DMS 273 (cell line): ENCODE measurements at regions not wholly inside any gene's neighbourhood (a gene's known extent, or its start where the extent isn't known, plus 50 kb on each side); places are given as distances from the start of the nearest gene placed in this dataset.
"Not testable (repeated sequence)": the region's sequence is repeated elsewhere in the genome, so short reads cannot be mapped to it uniquely, and the experiment has no call there.

ENCODE experiments used
- DNase-seq: peaks from one replicate; lab custom pipeline; 2025; ENCODE audit not compliant: unreplicated experiment; lab: John Stamatoyannopoulos, UW

DNA sequence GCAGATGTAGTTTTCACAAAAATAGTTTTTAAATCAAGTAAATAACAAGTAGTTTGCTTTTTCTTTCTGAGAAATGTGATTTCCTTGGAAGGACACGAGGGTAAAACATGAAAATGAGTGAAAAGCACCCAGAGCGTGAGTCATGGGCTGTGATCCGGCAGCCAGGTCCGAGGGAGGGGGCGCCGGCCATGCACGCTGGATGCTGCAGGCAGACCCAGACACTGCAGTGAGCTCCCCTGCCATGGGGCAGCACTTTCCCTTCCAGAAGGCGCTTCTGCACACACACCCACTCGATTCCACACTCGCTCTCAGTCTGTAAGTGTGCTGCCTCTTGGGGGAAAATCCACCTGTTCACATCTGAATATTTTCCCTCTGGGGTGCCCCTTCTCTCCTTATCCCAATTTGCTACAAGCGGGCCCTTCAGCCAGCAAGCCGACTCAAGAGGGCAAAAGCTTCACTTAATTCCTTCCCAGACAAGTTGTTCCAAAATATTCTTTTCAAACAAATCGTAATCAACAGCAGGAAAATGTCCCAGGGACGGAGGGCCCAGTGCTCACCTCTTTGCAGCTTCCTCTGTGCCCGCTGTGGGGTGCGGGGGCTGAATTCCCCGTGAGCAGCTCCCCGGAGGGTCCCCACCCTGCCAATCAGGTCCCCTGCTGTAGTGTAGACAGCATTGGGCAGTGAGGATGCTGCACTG is 87.0 kb upstream of the ID2 start:
- no peak for DNase-seq

DNA sequence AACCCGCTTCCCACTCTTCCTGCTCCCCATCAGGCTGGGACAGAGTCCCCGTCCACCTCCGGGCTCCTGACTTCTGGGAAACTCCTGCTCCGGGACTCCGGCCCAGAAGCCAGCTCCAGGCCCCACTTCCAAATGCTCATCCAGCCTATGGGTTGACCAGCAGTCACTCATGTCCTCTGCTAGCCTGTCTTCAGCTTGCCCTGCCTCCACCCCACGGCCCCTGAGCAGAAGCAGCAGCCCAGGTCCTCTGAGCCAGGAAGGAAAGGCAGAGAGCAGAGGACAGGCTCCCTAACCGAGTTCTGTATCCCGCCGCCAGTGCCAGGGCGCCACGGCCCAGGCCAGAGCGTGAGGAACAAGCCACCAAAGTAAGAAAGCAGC is 86.4 kb upstream of the ID2 start:
- DNase-seq: no peak

DNA sequence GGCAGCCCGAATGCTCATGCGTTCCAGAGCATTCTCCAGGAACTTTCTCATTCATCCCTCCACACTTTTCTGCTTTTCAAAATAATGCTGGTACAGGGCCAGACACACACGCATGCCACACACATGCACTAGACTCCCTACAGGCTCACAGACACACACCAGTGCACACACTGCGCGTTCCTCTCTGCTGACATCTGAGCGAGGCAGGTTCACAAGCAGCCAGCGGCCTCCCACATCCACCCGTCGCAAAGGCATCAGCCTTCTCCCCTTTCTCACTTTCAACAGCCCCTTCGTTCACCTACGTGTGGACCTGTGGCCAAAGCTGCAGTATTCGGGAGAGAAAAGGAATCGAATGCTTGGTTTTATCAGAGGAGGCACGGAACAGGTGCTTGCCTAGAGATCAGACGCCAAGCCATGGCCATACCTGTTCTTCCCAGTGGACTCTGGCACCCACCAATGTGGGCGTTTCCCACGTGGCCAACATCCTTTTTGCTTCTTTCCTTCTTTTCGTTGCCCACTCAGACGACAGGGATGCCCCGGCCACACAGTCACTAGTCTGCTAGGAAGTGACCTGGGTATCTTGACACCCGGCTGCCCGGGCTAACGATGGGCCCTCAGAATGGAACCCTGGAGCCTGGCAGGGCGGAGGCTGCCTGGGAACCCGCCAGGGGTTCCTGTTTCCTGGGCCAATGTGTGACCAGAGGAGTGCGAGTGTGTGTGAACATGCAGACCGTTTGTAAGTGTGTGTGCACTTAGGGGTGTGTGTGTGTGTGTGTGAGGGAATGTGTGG is 85.8 kb upstream of the ID2 start:
- no peak for DNase-seq

DNA sequence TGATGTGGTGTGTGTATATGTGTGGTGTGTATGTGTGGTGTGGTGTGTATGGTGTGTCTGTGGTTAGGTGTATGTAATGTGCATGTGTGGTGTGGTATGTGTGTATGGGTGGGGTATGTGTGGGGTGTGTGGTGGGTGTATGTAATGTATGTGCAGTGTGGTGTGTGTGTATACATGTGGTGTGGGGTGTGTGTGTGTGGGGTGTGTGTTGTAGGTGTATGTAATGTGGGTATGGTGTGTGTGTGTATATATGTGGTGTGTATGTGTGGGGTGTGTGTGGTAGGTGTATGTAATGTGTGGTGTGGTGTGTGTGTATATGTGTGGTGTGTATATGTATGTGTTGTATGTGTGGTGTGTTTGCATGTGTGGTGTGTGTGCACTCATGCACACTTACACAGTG is 84.8 kb upstream of the ID2 start:
- DNase-seq: no peak

DNA sequence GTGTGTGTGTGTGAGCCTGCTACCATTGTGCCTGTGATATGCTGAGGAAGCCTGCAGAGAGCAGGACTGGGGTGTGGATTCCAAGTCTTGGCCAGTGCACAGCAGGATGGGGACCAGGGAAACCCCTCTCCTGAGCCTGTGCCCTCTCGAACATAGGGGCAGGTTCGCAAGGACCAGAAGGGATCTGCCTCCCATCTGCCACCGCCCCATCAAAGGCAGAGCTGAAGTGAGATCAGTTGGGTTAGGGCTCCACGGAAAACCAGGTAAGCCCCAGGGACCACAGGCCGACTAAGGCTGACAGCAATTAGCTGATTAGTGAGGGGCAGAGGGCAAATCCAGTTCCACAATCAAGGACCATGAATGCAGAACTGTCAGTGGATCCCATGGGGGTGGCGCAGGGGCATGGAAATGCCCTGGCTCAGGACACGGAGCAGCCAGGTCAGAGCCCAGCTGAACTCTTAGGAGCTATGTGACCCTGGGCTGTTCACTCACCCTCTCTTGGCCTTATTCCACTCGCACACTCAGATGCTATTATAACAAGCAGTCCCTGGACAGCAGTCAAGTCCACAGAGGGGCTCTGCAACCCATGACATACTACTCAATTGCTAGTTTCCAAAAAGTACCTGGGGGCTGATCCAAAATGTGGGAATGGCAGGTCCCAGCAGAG is 84.2 kb upstream of the ID2 start:
- DNase-seq: no peak

DNA sequence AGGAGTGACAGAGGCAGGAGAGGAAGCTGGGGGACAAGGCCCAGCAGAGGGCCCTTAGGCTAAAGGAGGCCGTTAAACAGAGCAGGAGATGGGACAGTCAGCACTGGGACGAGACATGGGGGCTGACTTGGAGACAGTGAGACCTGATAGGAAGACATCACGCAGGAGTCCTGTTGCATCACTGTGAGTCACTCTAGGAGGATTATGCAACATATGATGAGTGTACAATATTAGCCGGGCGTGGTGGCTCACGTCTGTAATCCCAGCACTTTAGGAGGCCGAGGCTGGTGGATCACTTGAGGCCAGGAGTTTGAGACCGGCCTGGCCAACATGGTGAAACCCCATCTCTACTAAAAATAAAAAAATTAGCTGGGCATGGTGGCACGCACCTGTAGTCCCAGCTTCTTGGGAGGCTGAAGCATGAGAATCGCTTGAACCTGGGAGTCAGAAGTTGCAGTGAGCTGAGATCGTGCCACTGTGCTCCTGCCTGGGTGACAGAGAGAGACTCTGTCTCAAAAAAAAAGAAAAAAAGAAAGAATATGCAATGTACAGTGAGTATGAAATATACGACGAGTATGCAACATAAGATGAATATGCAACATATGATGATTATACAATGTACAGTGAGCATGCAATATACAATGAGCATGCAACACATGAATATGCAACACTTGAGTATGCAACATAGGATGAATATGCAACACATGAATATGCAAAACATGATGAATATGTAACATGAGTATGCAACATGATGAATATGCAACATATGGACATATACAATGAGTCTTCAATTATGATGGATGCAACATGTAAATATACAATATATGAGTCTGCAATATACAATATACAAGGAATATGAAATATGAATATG is 83.3 kb upstream of the ID2 start:
- no peak for DNase-seq

DNA sequence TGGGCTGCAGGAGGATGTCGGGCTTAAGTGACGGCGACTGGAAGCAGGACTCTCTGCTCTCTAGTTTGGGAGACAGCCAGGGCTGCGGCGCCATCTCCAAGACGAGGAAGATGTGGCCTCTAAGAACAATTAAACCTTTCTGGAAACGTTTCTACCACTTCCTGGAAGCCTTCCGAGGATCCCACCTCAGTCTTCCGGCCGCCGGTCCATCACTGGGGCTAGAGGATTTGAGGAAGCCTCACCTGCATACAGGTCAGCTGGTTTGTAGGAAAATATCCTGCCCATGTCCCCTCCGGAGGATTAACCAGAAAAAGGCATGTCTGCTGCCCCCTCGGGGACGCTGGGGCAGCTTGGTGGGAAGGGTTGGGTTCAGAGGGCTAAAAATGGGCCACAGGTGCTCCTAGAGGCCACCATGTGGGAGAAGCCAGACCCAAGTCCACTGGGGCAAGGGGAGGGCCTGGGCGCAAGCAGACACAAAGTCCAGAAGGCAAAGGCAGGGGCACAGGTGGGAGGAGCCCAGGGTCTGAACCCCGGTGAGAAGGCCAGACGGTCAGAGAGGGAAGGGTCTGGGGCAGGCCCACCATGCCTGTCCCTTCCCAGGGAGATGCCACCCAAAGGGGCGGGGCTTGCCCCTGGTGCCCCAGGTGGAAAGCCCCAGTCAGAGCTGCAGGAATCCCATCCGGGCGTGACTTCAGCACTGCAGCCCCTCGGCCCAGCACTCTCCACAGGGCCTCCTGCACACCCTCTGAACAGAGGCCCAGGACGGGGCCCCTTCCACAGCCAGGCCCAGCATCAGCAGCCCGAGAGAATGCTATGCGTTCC is 82.2 kb upstream of the ID2 start:
- DNase-seq: no peak

DNA sequence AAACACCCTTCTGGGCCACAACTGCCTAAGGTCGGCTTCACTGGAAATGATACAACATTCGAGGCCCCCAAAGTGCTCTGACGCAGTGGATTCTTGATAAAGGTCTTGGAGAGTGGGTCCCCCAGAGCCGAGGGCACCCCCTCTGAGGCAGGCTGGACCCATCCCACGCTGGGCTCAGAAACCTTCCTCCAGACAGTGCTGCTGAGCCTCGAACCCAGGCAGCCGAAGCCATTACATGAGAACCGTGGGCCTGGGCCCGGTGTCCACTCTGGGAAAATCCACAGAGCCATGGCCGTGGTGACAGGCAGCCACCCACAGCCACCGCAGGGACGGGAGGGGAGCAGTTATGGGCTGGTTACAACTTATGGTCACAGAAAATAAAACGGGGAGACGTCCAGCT is 81.4 kb upstream of the ID2 start:
- DNase-seq: no peak

DNA sequence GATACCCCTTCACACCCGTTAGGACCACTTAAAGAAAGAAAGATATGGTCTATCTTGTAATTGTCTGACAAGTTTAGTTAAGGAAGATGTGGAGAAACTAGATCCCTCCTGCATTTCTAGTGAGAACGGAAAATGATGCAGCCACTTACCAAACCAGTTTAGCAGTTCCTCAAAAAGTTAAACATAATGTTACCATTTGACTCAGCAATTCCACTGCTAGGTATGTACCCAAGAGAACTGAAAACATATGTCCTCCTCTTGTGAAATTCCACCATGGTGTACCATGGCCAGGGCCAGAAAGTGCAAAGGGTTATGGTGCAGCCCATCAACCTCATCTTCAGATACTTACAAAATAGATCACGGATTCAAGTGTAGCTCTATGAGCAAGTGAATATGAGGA is 79.0 kb upstream of the ID2 start:
- DNase-seq: no peak

DNA sequence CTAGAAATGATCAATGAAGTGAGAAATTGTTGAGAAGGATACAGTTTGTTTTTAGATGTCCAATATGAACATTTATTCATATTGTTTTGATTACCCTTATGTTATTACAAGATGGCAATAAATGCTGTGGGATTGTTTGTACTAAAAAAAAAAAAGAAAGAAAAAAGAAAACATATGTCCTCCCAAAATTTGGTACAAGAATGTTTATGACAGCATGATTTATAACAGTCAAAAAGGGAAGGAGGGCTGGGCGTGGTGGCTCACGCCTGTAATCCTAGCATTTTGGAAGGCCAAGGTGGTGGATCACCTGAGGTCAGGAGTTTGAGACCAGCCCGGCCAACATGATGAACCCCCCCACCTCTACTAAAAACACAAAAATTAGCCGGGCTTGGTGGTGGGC is 78.5 kb upstream of the ID2 start:
- DNase-seq: not testable (repeated sequence)

DNA sequence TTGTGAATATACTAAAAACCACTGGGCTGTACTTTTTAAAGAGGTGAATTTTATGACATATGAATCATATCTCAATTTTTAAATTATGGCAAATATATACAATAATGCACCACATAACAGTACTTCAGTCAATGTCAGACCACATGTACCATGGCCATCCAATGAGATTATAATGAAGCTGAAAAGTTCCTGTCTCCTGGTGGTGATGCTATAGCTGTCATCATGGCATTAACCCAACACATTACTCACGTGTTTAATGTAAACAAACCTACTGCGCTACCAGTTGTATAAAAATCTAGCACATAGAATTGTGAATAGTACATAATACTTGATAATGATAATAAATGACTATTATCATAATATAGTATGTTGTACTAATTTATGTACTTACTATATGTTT is 77.6 kb upstream of the ID2 start:
- no peak for DNase-seq

DNA sequence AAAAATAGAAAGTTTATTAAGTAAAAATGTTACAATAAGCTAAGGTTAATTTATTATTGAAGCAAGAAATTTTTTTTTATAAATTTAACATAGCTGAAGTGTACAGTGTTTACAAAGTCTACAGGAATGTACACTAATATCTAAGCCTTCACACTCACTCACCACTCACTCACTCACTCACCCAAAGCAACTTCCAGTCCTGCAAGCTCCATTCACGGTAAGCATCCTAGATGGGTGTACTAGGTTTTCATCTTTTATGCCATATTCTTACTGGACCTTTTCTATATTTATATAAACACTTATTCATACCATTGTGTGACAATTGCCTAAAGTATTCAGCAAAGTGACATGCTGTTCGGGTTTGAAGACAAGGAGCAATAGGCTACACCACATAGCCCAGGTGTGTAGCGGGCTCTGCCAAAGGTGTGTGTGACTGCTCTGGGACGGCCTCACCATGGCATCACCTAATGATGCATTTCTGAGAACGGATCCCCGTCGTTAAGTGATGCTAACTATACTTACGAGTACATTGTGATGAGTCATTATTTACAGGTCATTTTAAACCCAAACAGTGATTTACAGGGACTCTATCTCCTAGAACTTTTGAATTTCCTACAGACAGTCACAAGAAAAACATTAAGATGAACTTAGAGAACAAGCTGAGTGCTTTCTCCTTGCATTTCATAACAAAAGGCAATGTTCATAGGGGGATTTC is 76.3 kb upstream of the ID2 start:
- no peak for DNase-seq

DNA sequence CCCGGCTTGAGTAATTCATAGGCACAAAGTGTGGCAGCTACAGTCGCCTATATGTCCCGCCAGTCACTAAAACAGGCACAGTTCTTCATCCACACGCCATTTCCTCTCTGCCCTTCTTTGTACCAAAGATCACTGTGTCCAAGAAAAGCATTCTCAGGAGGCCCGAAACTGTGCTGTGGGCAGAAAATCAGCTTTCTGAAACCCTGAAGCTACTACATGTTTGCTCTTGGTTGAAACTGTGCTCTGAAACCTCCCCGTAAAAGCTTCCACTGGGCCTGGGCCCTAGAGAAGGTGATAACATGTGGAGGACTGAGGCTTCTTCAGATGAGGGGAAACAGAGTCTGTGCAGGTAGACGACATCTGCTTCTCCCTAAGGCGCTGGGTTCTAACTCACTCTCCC is 75.6 kb upstream of the ID2 start:
- DNase-seq: no peak

DNA sequence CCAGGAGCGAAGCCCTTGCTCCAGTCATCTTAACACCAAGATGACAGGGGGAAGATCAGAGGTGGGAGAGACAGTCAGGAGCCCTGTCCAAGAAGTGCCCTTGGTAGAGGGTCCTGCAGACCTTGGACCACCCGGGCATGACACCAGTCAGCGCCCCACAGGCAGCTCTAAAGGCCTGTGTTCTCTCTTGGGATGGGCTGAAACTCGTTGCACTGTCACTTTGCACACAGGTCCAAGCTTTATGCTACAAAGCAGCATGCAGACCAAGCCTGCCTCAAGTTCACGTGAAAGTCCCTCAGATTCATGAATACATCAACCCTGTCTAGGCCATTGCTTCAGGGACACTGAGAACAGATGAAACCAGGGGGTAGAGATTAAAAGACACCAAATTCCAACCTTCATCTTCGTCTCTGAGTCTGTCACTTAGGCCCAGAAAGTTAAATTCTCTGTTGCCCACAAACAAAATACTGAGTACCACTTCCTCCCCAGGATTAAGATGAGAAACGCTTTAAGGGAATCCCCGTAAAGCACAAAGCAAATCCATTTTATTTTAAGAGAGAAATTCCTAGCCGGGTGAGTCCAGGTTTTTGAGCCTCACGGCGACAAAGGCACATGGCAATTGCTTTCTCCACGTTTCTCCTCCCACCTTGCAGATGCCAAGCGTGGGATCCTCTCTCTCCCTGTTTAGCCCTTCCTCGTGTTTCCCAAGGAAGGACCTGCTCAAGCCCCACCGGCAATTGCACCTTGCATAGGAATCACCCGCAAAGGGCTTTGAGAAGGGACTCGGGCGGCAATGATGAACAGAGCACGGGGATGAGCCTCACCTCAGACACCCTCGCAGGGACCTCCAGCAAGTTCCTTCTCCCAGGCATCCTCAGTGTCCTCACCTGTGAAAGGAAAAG is 75.0 kb upstream of the ID2 start:
- no peak for DNase-seq

DNA sequence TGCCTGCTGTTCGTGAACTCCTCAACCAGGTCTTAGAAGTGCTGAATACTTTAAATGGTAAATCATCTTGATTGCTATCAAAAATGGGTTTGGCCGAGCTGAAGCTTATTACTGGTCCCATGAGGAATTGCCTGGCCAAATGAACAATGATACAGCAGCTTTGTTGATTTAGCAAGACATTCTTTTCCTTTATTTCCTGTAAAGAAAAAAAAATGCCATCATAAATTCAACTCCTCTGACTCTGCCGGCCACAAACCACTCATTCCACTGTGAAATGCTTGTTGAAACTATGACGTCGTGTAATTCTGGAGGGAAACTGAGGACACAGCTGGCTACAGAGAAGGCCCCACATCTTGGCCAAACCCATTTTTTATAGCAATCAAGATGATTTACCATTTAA is 74.2 kb upstream of the ID2 start:
- no peak for DNase-seq

DNA sequence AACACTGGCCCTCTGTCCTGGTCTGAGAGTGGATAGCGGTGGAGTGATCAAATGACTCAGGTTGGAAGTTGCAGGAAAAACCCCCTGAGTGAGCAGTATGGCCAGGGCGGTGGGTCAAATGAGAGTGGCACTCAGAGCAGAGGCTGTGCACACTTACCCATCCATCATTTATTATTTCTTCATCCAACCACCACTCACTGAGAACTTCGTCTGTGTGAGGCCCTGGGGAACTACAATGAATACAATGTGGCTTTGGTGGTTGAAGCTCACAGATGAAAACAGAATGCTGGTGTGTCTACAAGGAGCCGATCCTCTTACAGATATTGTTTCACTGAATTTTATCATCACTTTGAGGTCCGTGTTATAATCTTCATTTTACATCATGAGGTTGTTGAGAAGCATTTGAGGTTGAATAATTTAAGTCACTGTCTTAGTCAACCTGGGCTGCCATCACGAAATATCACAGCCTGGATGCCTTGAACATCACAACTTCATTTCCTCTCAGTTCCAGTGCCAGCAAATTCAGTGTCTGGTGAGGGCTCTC is 73.4 kb upstream of the ID2 start:
- no peak for DNase-seq

DNA sequence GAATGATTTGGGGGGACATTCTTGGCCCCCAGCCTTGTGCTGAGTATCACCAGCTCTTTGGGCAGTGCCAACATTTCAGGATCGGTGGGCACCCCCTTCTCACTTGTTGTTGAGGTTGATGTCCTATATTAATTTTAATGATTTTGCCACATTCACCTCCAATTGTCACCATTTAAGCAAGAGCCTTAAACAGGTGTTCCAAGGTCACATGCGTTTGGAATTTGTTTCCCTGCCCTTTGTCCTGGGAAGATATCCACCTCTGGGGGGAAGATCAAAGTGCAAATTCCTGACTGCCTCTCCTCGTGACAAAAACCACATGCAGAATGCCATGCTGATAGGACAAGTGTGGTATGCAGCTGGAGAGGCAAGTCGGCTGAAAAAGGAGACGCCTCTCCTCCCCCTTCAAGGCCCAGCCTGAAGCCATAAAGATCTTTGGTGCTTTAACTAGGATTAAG is 72.5 kb upstream of the ID2 start:
- no peak for DNase-seq

DNA sequence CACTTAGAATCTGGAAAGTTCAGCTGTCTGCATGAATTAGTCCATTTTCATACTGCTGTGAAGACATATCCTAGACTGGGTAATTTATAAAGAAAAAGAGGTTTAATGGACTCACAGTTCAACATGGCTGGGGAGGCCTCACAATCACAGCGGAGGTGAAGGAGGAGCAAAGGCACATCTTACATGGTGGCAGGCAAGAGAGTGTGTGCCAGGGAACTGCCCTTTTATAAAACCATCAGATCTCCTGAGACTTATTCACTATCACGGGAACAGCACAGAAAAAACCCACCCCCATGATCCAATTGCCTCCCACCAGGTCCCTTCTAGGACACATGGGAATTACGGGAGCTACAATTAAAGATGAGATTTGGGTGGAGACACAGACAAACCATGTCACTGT is 71.1 kb upstream of the ID2 start:
- DNase-seq: not testable (repeated sequence)
